Thyroid gland (tissue), 4 donors: ENCODE measurements at regions not wholly inside any gene's neighbourhood (a gene's known extent, or its start where the extent isn't known, plus 50 kb on each side); places are given as distances from the start of the nearest gene placed in this dataset.
"Not testable (repeated sequence)": the region's sequence is repeated elsewhere in the genome, so short reads cannot be mapped to it uniquely, and the experiment has no call there.

Experiments
- DNase-seq, 2 donors: peaks; one replicate each; pipeline ENCODE4 v3.0.0-alpha.2; 2019
- H3K27ac ChIP-seq, 3 donors: fragments of 200-600 bp; sonication (generic); 1 replicate in 2 of 3; 2 replicates in 1 of 3; pipeline ENCODE4 v1.5.1; 2016 to 2019; ENCODE audit warnings: mild to moderate bottlenecking in 1 of 3, moderate library complexity in 1 of 3
- H3K27me3 ChIP-seq: fragments of 200-600 bp; sonication (generic); one replicate; pipeline ENCODE4 v1.5.1; 2019
- H3K36me3 ChIP-seq, 2 donors: fragments of 200-600 bp; sonication (generic); one replicate each; pipeline ENCODE4 v1.5.1; 2016 to 2019
- H3K4me1 ChIP-seq, 2 donors: fragments of 200-600 bp; sonication (generic); one replicate each; pipeline ENCODE4 v1.5.1; 2017 to 2019
- H3K4me3 ChIP-seq, 3 donors: fragments of 200-600 bp; sonication (generic); replicated peaks in 1 of 3; 1 replicate in 2 of 3; 2 replicates in 1 of 3; pipeline ENCODE4 v1.5.1; 2016; ENCODE audit warnings: mild to moderate bottlenecking in 1 of 3
- H3K9me3 ChIP-seq: fragments of 200-600 bp; sonication (generic); one replicate; pipeline ENCODE4 v1.5.1; 2017
- POLR2A ChIP-seq, 2 donors: fragments of 450-650 bp; IDR thresholded peaks; one replicate each; pipeline ENCODE4 v1.6.1; 2017; ENCODE audit warnings: antibody characterized with exemption in 2 of 2, mild to moderate bottlenecking in 2 of 2, moderate library complexity in 1 of 2
- WGBS, 2 donors: methylation state at CpG; one replicate each; pipeline ENCODE4 v1.1.5; 2017; 5-methylcytosine and 5-hydroxymethylcytosine counted together
- intact Hi-C: fragments of 100-400 bp; cut with DNase I; formaldehyde crosslinking; loops from one replicate; pipeline ENCODE4 v1.15.1; 2023
- TF ChIP-seq, protein P1 (sequence below), 6 experiments: fragments of 200-600 bp in 3 of 6; fragments of 450-650 bp in 3 of 6; sonication (generic) in 3 of 6; IDR thresholded peaks; one replicate each; pipeline ENCODE4 v1.5.1; 2016 to 2019; ENCODE audit warnings: antibody characterized with exemption in 6 of 6, mild to moderate bottlenecking in 2 of 6, inconsistent platforms in 1 of 6, moderate library complexity in 1 of 6

DNA sequence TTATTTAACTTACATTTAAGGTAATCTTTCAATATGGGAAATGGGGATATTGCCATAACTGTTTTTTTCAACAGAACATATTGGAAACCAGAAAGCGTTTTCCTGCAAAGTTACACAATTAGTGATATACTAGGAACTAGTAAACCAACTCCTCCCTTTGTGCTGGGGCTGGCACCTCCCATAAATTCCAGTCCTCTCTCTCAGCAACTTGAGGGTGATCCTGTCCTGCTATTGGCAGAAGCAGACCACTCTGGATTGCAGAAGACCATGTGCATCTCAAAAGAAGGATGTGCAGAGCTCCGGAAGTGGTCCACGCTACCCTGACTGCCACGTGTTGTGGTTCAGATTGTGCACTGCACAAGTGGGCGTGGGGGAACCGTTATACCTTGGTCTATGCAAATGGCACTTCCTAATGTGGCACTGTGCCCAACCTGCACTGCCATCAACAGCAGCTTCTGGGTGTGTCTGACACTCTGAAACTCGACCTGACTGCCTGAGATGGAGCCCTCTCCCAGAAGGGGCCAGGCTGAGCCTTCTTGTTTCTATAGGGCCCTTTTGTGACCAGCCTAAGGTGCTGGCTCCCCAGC lies 219.2 kb downstream of the ZNF516 start:
- no peaks in the 10 kb centered on the region for H3K4me1 ChIP-seq
- H3K27me3 ChIP-seq: no peaks in the 10 kb centered on the region
- H3K36me3 ChIP-seq: no peaks in the 10 kb centered on the region
- 56 to 65% methylated on average over 6 to 7 of the region's 7 CpGs for WGBS, 2 donors
- DNase-seq: no peak
- intact Hi-C loops: no loop called here
- H3K9me3 ChIP-seq: no peaks in the 10 kb centered on the region
- H3K4me3 ChIP-seq: no peak overlapping the region
- no peak overlapping the region for H3K27ac ChIP-seq
- no peak for TF ChIP-seq POLR2A (IDR thresholded peaks at IDR 0.05)
- TF ChIP-seq, protein P1, sequence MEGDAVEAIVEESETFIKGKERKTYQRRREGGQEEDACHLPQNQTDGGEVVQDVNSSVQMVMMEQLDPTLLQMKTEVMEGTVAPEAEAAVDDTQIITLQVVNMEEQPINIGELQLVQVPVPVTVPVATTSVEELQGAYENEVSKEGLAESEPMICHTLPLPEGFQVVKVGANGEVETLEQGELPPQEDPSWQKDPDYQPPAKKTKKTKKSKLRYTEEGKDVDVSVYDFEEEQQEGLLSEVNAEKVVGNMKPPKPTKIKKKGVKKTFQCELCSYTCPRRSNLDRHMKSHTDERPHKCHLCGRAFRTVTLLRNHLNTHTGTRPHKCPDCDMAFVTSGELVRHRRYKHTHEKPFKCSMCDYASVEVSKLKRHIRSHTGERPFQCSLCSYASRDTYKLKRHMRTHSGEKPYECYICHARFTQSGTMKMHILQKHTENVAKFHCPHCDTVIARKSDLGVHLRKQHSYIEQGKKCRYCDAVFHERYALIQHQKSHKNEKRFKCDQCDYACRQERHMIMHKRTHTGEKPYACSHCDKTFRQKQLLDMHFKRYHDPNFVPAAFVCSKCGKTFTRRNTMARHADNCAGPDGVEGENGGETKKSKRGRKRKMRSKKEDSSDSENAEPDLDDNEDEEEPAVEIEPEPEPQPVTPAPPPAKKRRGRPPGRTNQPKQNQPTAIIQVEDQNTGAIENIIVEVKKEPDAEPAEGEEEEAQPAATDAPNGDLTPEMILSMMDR (IDR thresholded peaks at IDR 0.05): no peak

DNA sequence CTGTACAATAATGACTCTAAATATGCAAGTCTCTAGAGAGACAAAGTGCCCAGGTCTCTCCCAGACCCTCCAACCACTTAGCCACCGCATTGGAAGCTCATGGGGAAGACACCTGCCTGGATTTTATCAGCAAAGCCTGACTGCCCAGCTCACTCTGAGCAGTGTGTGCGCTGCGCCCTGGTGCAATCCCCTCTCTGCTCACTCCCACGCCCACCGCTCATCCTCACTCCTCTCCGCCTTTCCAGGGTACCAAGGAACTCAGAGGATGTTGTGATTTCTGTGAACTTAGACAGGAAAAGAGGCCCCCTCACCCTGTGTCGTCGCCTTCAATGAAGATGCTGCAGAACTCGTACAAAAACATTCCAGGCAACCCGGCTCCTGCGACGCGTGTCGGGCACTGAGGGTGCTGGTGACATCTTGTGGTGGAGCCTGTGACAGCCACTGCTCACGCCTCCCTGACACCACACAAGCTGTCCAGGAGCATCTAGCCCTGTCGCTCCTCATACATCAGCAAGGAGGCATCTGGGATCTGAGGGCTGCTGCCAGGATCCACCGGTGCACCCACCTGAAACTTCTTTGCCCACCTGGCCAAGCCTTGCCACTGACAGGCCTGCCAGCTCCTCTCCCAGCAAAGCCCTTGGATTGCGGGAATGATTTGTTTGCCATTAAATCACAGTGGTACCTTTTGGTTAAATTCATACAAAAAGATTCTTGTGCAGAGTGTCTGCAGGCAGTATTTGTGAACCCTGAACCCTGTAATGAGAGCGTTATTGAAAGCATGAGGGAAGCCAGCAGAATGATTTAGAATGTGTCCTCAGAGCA lies 220.4 kb downstream of the ZNF516 start:
- H3K27ac ChIP-seq: no peak overlapping the region
- H3K27me3 ChIP-seq: no peaks in the 10 kb centered on the region
- TF ChIP-seq POLR2A (IDR thresholded peaks at IDR 0.05): no peak
- TF ChIP-seq, protein P1 (IDR thresholded peaks at IDR 0.05): peak in 2 of 6 experiments; percentile 7 to 14
- DNase-seq: peak in 1 of 2 donors; percentile 5
- intact Hi-C loops: no loop called here
- no peaks in the 10 kb centered on the region for H3K36me3 ChIP-seq
- H3K4me3 ChIP-seq: no peak overlapping the region
- H3K9me3 ChIP-seq: no peaks in the 10 kb centered on the region
- no peaks in the 10 kb centered on the region for H3K4me1 ChIP-seq
- 37 to 38% methylated on average over 18 of the region's 19 CpGs for WGBS, 2 donors

DNA sequence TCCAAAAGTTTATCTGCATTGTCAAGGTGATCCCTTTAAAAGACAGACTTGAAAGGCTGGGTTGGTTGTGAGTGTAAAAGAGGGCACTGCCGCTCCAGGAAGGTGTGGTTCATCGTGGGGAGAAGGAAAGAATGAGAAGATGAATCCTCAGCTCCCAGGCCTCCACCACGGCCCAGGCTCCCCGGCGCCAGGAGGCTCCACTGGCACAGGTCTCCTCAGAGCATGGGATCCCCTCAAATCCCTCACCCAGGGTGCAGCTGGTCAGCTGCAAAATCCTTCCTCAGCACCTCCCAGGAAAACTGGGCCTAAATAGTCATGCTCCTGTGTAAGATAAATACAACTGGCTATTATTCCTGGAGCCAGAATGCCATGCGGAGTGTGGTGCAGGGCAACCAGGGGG lies 221.1 kb downstream of the ZNF516 start:
- Histone ChIP-seq H3K27me3 (no peaks in the 10 kb centered on the region), H3K9me3 (no peaks in the 10 kb centered on the region), H3K4me1 (no peaks in the 10 kb centered on the region), H3K4me3 (no peak overlapping the region), H3K27ac (no peak overlapping the region), H3K36me3 (no peaks in the 10 kb centered on the region)
- DNase-seq: no peak
- TF ChIP-seq POLR2A (IDR thresholded peaks at IDR 0.05): no peak
- TF ChIP-seq, protein P1 (IDR thresholded peaks at IDR 0.05): no peak
- 92% methylated on average over 6 of the region's 6 CpGs for WGBS, 2 donors
- intact Hi-C loops: no loop called here

DNA sequence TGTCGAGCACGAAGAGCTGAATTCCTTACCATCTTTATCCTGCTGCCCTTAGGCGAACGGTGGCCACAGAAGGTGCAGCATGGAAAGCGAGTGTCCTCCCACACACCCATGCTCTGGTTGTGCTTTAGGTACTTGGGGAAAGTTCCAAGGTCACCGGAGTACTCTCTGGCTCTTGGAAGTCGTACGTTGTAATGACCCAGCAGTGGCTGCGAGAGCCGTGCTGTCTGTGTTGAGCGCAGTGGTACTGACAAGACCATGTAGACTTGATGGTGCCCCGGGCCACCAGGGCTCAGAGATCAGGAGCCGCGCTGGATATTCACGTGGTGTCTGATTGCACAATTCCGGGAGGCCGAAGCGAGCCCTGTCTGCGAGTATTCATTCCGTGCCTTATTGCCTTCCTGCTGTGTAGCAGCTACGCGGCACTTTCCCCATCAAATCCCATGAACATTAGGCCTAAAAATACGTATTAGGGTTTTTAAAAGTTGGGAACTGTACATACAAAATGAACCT lies 222.0 kb downstream of the ZNF516 start:
- TF ChIP-seq, protein P1 (IDR thresholded peaks at IDR 0.05): no peak
- TF ChIP-seq POLR2A (IDR thresholded peaks at IDR 0.05): no peak
- intact Hi-C loops: no loop called here
- no peak overlapping the region for H3K27ac ChIP-seq
- H3K4me1 ChIP-seq: no peaks in the 10 kb centered on the region
- no peaks in the 10 kb centered on the region for H3K36me3 ChIP-seq
- H3K27me3 ChIP-seq: no peaks in the 10 kb centered on the region
- no peaks in the 10 kb centered on the region for H3K9me3 ChIP-seq
- 95 to 96% methylated on average over 21 to 23 of the region's 23 CpGs for WGBS, 2 donors
- no peak for DNase-seq
- H3K4me3 ChIP-seq: no peak overlapping the region

DNA sequence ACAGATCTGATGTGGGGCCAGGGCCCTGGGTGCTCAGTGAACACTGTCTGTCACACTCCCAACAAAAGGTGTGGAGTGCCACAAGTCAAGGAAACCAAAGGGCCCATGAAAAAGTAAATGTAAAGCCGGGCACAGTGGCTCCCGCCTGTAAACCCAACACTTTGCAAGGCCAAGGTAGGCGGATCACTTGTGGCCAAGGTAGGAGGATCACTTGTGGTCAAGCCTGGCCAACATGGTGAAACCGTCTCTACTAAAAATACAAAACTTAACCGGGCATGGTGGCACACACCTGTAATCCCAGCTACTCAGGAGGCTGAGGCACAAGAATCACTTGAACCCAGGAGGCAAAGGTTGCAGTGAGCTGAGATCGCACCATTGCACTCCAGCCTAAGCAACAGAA lies 227.6 kb downstream of the ZNF516 start:
- intact Hi-C loops: not testable (repeated sequence)

More for the DNA sequence above, 227.6 kb downstream of the ZNF516 start:
- H3K4me1 ChIP-seq, H3K36me3 ChIP-seq, H3K27me3 ChIP-seq, DNase-seq, H3K4me3 ChIP-seq, H3K9me3 ChIP-seq, H3K27ac ChIP-seq: not testable (repeated sequence)
- WGBS, 2 donors: 97 to 100% methylated on average over 6 of the region's 6 CpGs
